OCI-LY7 (cell line): ENCODE measurements at regions not wholly inside any gene's neighbourhood (a gene's known extent, or its start where the extent isn't known, plus 50 kb on each side); places are given as distances from the start of the nearest gene placed in this dataset.

Experiments used
- BruUV-seq: library from RNA; stranded (reverse); fragments of 400-500 nt; replicated peaks from 2 replicates; lab custom pipeline; 2021; lab: Mats Ljungman, UMichigan
- CTCF ChIA-PET: fragments of 300-600 bp; sonication (Branson Sonifier 250); formaldehyde crosslinking; loops from one replicate; lab custom pipeline; 2022; ENCODE audit warnings: antibody characterized with exemption; ENCODE audit not compliant: unreplicated experiment; lab: Charles Lee
- POLR2A ChIA-PET: fragments of 300-600 bp; sonication (Branson Sonifier 250); formaldehyde crosslinking; loops from one replicate; lab custom pipeline; 2022; ENCODE audit warnings: antibody characterized with exemption; lab: Charles Lee
- DNase-seq: peaks from one replicate; pipeline ENCODE4 v3.0.0-alpha.2; 2015; ENCODE audit warnings: low spot score
- H2AFZ ChIP-seq: fragments of 200-600 bp; sonication (generic), shearing (Covaris generic); 2 replicates; pipeline ENCODE4 v1.6.1; 2014; ENCODE audit warnings: mild to moderate bottlenecking, antibody characterized with exemption, low read length, moderate library complexity
- H3K27ac ChIP-seq: fragments of 200-600 bp; sonication (generic); 2 replicates; pipeline ENCODE4 v1.5.1; 2014; ENCODE audit warnings: mixed run types, low read depth, mild to moderate bottlenecking, moderate library complexity, low read length, inconsistent platforms; ENCODE audit not compliant: poor library complexity, severe bottlenecking
- H3K36me3 ChIP-seq: fragments of 200-600 bp; sonication (generic); 2 replicates; pipeline ENCODE4 v1.6.1; 2014; ENCODE audit warnings: mild to moderate bottlenecking, antibody characterized with exemption, low read length, moderate library complexity, mixed read lengths; ENCODE audit not compliant: insufficient read depth
- H3K4me1 ChIP-seq: fragments of 200-600 bp; sonication (generic); 2 replicates; pipeline ENCODE4 v1.5.1; 2014; ENCODE audit warnings: mild to moderate bottlenecking, low read length; ENCODE audit not compliant: insufficient read depth, poor library complexity, severe bottlenecking
- H3K4me2 ChIP-seq: fragments of 200-600 bp; sonication (generic); 2 replicates; pipeline ENCODE4 v1.6.1; 2014; ENCODE audit warnings: mild to moderate bottlenecking, low read length
- H3K4me3 ChIP-seq: fragments of 200-600 bp; sonication (generic); 2 replicates; pipeline ENCODE4 v1.5.1; 2014; ENCODE audit warnings: mild to moderate bottlenecking, low read depth, low read length; ENCODE audit not compliant: poor library complexity, severe bottlenecking
- H3K79me2 ChIP-seq: fragments of 200-600 bp; sonication (generic); 2 replicates; pipeline ENCODE4 v1.6.1; 2016; ENCODE audit warnings: low read depth, mild to moderate bottlenecking, low read length, moderate library complexity, mixed read lengths; ENCODE audit not compliant: insufficient read depth
- H3K9me2 ChIP-seq: fragments of 200-600 bp; sonication (generic); 2 replicates; pipeline ENCODE4 v1.6.1; 2016; ENCODE audit warnings: mild to moderate bottlenecking, low read length, mixed read lengths; ENCODE audit not compliant: insufficient read depth
- H3K9me3 ChIP-seq: fragments of 200-600 bp; sonication (generic); 2 replicates; pipeline ENCODE4 v1.6.1; 2014; ENCODE audit warnings: mild to moderate bottlenecking, mixed run types, low read length, mixed read lengths
- H4K20me1 ChIP-seq: fragments of 200-600 bp; sonication (generic); 2 replicates; pipeline ENCODE4 v1.6.1; 2014; ENCODE audit warnings: mild to moderate bottlenecking, antibody characterized with exemption, low read length, moderate library complexity, mixed read lengths; ENCODE audit not compliant: insufficient read depth
- EZH2phosphoT487 ChIP-seq: fragments of 200-600 bp; sonication (generic); IDR thresholded peaks from 2 replicates; pipeline ENCODE4 v1.6.1; 2018; ENCODE audit warnings: low read depth, borderline replicate concordance, mild to moderate bottlenecking, mixed run types, antibody characterized with exemption, low read length, moderate library complexity, mixed read lengths
- intact Hi-C: fragments of 100-400 bp; cut with micrococcal nuclease; formaldehyde crosslinking; loops from one replicate; pipeline ENCODE4 v1.10.0; 2022; ENCODE audit not compliant: unreplicated experiment
- TF ChIP-seq, protein P1 (sequence below): fragments of 200-600 bp; sonication (generic); conservative IDR thresholded peaks from 2 replicates; pipeline ENCODE4 v1.5.1; 2014; ENCODE audit warnings: mild to moderate bottlenecking, antibody characterized with exemption, low read length, moderate library complexity, mixed read lengths

DNA sequence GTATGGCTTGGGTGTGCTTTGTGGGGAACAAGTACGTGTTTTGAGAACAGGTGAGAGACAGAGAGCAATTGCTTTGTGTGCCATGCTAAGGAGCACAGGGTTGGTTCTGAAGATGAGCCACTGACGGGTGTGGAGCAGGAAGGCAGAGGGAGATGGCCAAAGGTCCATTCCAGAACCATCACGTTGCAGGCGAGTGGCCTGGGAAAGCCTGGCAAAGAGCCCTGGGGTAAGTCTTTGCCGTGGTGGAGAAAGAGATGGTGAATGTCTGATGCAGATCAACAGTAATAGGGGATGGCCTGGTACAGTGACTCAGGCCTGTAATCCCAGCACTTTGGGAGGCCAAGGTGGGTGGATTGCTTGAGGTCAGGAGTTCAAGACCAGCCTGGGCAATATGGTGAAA is 93.5 kb upstream of the ZNF521 start:
- DNase-seq, result no peak
- ChIA-PET POLR2A (no interaction called here), CTCF (no interaction called here)
- Histone ChIP-seq H3K27ac (no peak overlapping the region), H4K20me1 (no peaks in the 10 kb centered on the region), H3K4me3 (no peak overlapping the region), H3K4me2 (no peak overlapping the region), H3K36me3 (no peaks in the 10 kb centered on the region), H3K79me2 (no peaks in the 10 kb centered on the region), H3K9me2 (no peaks in the 10 kb centered on the region), H3K9me3 (no peaks in the 10 kb centered on the region), H3K4me1 (no peaks in the 10 kb centered on the region), H2AFZ (no peak overlapping the region)
- TF ChIP-seq, protein P1, sequence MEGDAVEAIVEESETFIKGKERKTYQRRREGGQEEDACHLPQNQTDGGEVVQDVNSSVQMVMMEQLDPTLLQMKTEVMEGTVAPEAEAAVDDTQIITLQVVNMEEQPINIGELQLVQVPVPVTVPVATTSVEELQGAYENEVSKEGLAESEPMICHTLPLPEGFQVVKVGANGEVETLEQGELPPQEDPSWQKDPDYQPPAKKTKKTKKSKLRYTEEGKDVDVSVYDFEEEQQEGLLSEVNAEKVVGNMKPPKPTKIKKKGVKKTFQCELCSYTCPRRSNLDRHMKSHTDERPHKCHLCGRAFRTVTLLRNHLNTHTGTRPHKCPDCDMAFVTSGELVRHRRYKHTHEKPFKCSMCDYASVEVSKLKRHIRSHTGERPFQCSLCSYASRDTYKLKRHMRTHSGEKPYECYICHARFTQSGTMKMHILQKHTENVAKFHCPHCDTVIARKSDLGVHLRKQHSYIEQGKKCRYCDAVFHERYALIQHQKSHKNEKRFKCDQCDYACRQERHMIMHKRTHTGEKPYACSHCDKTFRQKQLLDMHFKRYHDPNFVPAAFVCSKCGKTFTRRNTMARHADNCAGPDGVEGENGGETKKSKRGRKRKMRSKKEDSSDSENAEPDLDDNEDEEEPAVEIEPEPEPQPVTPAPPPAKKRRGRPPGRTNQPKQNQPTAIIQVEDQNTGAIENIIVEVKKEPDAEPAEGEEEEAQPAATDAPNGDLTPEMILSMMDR, result no peak
- TF ChIP-seq EZH2phosphoT487, result no peak
- intact Hi-C loops, result no loop called here
- no TSS peak for BruUV-seq

DNA sequence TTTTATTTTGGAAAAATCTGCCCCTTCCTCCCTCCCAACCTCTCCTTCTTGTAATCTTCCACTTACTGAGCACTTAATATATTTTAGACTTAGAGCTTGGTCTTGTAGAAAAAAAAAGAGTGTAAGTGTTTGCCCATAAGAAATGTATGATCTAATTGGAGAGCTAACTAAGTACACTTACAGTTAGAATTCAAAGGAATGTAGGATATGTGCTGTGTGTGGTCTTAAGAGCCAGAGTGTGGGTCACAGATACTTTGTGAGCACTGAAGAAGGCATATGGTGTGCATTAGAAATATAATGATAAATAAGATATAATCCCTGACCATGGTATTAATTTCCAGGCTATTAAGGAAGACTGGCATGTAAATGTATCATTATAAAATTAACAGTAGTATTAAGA is 91.8 kb upstream of the ZNF521 start:
- BruUV-seq, result no TSS peak
- no peak overlapping the region for H3K4me2 ChIP-seq
- H3K79me2 ChIP-seq, result no peaks in the 10 kb centered on the region
- H4K20me1 ChIP-seq, result no peaks in the 10 kb centered on the region
- H3K27ac ChIP-seq, result no peak overlapping the region
- ChIA-PET POLR2A (no interaction called here), CTCF (no interaction called here)
- intact Hi-C loops, result no loop called here
- no peaks in the 10 kb centered on the region for H3K9me2 ChIP-seq
- no peak for DNase-seq
- H2AFZ ChIP-seq, result no peak overlapping the region
- H3K36me3 ChIP-seq, result no peaks in the 10 kb centered on the region
- no peak for TF ChIP-seq EZH2phosphoT487
- TF ChIP-seq, protein P1, result no peak
- H3K9me3 ChIP-seq, result no peaks in the 10 kb centered on the region
- H3K4me3 ChIP-seq, result no peak overlapping the region
- H3K4me1 ChIP-seq, result no peaks in the 10 kb centered on the region

DNA sequence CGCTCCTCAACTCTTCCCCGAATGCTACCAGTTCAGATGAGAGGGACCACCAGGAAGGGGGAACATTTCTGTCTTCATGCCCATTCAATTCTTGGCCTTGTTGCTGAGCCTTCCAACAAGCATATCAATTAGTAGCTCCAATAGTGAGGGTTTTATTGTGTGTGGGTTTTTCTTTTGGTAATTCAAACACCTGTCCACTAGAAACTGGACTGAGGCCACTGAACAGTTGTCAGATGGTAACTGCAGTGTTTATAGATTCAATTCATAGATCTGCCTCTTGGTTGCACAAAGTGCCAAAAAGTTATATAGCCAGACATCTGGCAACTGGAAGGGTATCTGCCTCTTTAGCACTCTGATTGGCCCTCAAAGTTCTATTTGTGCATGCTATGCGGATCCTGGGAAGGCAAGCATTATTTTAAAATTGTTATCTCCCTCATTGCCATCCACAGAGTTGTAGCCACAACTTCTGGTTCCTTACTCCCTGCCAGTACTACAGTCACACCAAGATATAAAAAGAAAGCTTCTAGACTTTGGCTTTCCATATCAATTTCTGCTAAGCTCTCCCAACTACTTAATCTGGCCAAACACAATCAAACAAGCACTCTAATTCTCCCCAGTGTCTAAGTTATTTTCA is 83.3 kb upstream of the ZNF521 start:
- no peaks in the 10 kb centered on the region for H4K20me1 ChIP-seq
- H3K4me2 ChIP-seq, result no peak overlapping the region
- intact Hi-C loops, result no loop called here
- no peaks in the 10 kb centered on the region for H3K4me1 ChIP-seq
- H3K79me2 ChIP-seq, result no peaks in the 10 kb centered on the region
- no peaks in the 10 kb centered on the region for H3K36me3 ChIP-seq
- no peak overlapping the region for H3K4me3 ChIP-seq
- H3K9me2 ChIP-seq, result no peaks in the 10 kb centered on the region
- no peak overlapping the region for H3K27ac ChIP-seq
- CTCF ChIA-PET, result no interaction called here
- DNase-seq, result no peak
- H3K9me3 ChIP-seq, result no peaks in the 10 kb centered on the region
- TF ChIP-seq, protein P1, result no peak
- no peak for TF ChIP-seq EZH2phosphoT487
- BruUV-seq, result no TSS peak
- POLR2A ChIA-PET, result interaction anchor here (0.6 kb wide), 1 partner anchor 42 kb away, joined by 4 read pairs; no protein-coding TSS in a partner anchor
- H2AFZ ChIP-seq, result no peak overlapping the region
